SK-N-MC (cell line): ENCODE measurements at regions not wholly inside any gene's neighbourhood (a gene's known extent, or its start where the extent isn't known, plus 50 kb on each side); places are given as distances from the start of the nearest gene placed in this dataset.

Source experiments
- DNase-seq: peaks from one replicate; pipeline ENCODE4 v3.0.0-alpha.2; 2011; ENCODE audit warnings: low read depth, low spot score
- H3K27ac ChIP-seq: fragments of 200-600 bp; sonication (generic); 2 replicates; pipeline ENCODE4 v1.5.1; 2016; ENCODE audit warnings: mixed run types
- H3K36me3 ChIP-seq: fragments of 200-600 bp; sonication (generic); 2 replicates; pipeline ENCODE4 v1.6.1; 2017; ENCODE audit warnings: antibody characterized with exemption, low read length, mixed read lengths; ENCODE audit not compliant: insufficient read depth
- H3K4me3 ChIP-seq: fragments of 200-600 bp; sonication (generic); 2 replicates; pipeline ENCODE4 v1.5.1; 2016
- H3K9ac ChIP-seq: fragments of 200-600 bp; sonication (generic); 2 replicates; pipeline ENCODE4 v1.8.0; 2017; ENCODE audit warnings: mixed run types, mixed read lengths; ENCODE audit not compliant: insufficient read length
- H3K9me3 ChIP-seq: fragments of 200-600 bp; sonication (generic); 2 replicates; pipeline ENCODE4 v1.6.1; 2017; ENCODE audit warnings: low read depth, mild to moderate bottlenecking, antibody characterized with exemption, low read length, moderate library complexity, mixed read lengths
- EZH2 ChIP-seq: fragments of 200-600 bp; sonication (generic); IDR thresholded peaks from one replicate; pipeline ENCODE4 v1.6.1; 2017; ENCODE audit warnings: antibody characterized with exemption
- FOXP2 ChIP-seq: optimal IDR thresholded peaks from 2 replicates; pipeline ENCODE3; 2011; ENCODE audit warnings: mild to moderate bottlenecking, moderate library complexity; ENCODE audit not compliant: insufficient read depth; ENCODE audit errors: extremely low read length, control extremely low read depth
- POLR2AphosphoS5 ChIP-seq: IDR thresholded peaks from 2 replicates; pipeline ENCODE4 v1.6.1; 2012; ENCODE audit warnings: mild to moderate bottlenecking, low read depth, low read length, borderline replicate concordance

- no peak for DNase-seq
- no peaks in the 10 kb centered on the region for H3K36me3 ChIP-seq
- no peak overlapping the region for H3K9ac ChIP-seq
- H3K4me3 ChIP-seq: no peak overlapping the region
- no peak for TF ChIP-seq EZH2
- TF ChIP-seq POLR2AphosphoS5: no peak
- no peak for TF ChIP-seq FOXP2
- H3K27ac ChIP-seq: no peak overlapping the region
- no peaks in the 10 kb centered on the region for H3K9me3 ChIP-seq
These were observed 251.0 kb downstream of the UQCRFS1 start for GRCh38 chr19:28961772-28962500.

DNA sequence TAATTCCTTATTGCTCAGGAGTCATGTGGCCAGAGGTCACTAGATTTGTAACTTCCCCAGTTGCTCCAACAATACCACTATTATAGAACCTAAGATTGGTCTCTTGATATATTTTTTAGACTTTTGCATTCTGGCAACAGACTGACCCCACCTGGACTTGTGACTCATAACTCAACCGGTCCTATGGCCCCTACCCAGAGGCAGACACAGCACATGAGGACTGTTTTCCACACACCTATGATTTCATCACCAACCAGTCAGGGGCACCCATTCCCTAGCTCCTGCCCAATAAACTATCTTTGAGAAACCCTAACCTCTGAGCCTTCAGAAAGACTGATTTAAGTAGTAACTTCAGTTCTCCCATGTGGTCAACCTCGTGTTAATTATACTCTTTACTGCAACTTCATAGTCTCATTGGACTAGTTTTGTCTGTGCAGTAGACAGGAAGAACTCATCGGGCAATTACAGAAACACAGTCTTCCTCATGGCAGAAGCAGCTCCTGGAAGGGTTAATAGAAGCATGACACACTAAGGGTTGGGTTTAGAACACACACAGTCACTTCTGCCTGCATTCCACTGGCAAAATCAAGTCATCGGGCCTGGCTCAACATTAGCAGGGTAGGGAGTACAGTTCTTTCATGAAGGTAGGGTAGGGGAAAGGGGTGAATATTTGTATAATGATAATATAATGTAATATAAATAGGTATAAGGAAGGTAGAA is 251.8 kb downstream of the UQCRFS1 start:
- Histone ChIP-seq H3K27ac (no peak overlapping the region), H3K4me3 (no peak overlapping the region), H3K9ac (no peak overlapping the region), H3K9me3 (no peaks in the 10 kb centered on the region), H3K36me3 (no peaks in the 10 kb centered on the region)
- DNase-seq: no peak
- no peak for TF ChIP-seq POLR2AphosphoS5
- TF ChIP-seq FOXP2: no peak
- no peak for TF ChIP-seq EZH2

- Histone ChIP-seq H3K4me3 (no peak overlapping the region), H3K36me3 (no peaks in the 10 kb centered on the region), H3K9me3 (no peaks in the 10 kb centered on the region), H3K9ac (no peak overlapping the region), H3K27ac (no peak overlapping the region)
- no peak for DNase-seq
- no peak for TF ChIP-seq FOXP2
- no peak for TF ChIP-seq POLR2AphosphoS5
- no peak for TF ChIP-seq EZH2
These were observed 252.4 kb downstream of the UQCRFS1 start for GRCh38 chr19:28960586-28960985.

DNA sequence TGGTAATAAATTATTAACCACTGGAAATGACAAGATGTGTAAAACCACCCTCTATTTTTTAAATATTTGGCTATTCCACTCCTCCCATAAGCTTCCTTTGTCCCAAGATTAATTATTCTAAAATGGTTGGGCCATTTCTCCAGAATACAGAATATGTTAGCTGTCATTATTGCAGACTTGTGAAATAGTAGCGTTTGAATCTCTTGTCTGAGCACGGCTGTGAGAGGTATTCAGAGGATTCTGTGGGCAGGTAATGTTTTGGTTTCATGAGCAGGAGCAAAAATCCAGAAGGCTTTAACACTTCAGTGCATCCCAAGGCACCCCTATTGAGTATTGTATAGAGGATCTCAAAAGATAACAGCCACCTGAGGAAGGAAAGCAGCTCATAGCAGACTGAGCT is 256.0 kb downstream of the UQCRFS1 start:
- Histone ChIP-seq H3K4me3 (no peak overlapping the region), H3K9ac (no peak overlapping the region), H3K36me3 (no peaks in the 10 kb centered on the region), H3K27ac (no peak overlapping the region), H3K9me3 (no peaks in the 10 kb centered on the region)
- DNase-seq: no peak
- TF ChIP-seq FOXP2: no peak
- no peak for TF ChIP-seq EZH2
- TF ChIP-seq POLR2AphosphoS5: no peak

DNA sequence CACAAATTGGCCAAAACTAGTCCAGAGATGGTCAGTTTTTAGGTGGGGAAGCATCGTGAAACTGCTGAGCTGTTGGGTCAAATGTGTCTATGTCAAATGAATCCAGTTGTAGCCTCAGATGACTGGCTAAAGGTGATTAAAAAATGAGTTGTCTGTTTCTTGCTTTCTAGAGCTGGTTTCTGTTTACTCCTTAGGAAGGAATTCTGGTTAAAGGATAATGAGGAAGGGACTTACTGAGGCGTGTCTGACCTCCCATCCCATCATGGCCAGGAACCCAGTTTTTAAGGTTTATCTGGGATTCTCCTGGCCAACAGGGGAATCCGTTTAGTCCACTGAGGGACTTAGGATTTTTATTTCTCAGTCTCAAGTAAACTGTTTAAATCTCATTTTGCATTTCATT is 256.5 kb downstream of the UQCRFS1 start:
- TF ChIP-seq EZH2 (no peak), POLR2AphosphoS5 (no peak), FOXP2 (no peak)
- DNase-seq: no peak
- Histone ChIP-seq H3K9me3 (no peaks in the 10 kb centered on the region), H3K27ac (no peak overlapping the region), H3K9ac (no peak overlapping the region), H3K36me3 (no peaks in the 10 kb centered on the region), H3K4me3 (no peak overlapping the region)

DNA sequence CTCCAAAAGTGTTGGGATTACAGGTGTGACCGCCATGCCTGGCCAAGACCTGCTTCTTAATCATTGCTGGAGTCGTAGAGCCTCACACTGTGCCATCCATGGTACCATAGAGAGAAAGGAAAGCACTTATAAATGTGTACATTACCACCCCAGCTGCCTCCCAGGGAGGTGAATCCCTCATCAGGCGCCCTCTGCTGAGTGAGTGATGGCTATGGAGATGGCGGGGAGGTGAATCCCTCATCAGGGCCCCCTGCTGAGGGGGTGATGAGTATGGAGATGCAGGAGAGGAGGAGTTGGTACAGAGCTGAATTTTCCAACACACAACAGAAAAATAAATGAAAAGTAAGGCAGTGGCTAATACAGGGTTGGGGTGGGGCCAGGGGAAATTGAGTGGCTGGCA is 263.4 kb downstream of the UQCRFS1 start:
- no peak overlapping the region for H3K27ac ChIP-seq
- no peak for TF ChIP-seq FOXP2
- no peak for TF ChIP-seq EZH2
- no peak for TF ChIP-seq POLR2AphosphoS5
- H3K36me3 ChIP-seq: no peaks in the 10 kb centered on the region
- DNase-seq: no peak
- no peak overlapping the region for H3K4me3 ChIP-seq
- no peaks in the 10 kb centered on the region for H3K9me3 ChIP-seq
- H3K9ac ChIP-seq: no peak overlapping the region

GRCh38 chr19:28949027-28949426 is 263.9 kb downstream of the UQCRFS1 start:
- no peak for DNase-seq
- Histone ChIP-seq H3K9me3 (no peaks in the 10 kb centered on the region), H3K4me3 (no peak overlapping the region), H3K9ac (no peak overlapping the region), H3K27ac (no peak overlapping the region), H3K36me3 (no peaks in the 10 kb centered on the region)
- TF ChIP-seq POLR2AphosphoS5 (no peak), EZH2 (no peak), FOXP2 (no peak)

DNA sequence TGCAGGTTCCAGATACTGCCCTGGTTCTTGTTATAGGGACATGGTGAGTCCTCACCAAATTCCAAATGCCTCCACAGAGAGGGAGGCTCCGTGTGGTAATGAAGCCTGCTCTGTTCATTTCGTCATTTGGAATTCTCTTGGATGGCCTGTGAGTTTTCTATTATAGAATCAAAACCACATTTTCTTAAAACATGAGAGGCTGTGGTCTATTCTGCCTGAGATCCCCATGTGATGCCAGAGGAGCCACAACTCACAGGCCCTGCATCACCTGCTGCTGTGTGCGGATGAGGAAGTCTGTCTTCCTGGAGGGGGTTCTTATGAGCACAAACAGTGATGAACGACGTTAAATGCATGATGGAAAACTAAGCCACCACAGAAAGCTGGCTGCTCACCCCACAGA is 264.4 kb downstream of the UQCRFS1 start:
- Histone ChIP-seq H3K4me3 (no peak overlapping the region), H3K27ac (no peak overlapping the region), H3K9me3 (no peaks in the 10 kb centered on the region), H3K9ac (no peak overlapping the region), H3K36me3 (no peaks in the 10 kb centered on the region)
- TF ChIP-seq EZH2 (no peak), POLR2AphosphoS5 (no peak), FOXP2 (no peak)
- DNase-seq: no peak
